D721Med (cell line): ENCODE measurements at regions not wholly inside any gene's neighbourhood (a gene's known extent, or its start where the extent isn't known, plus 50 kb on each side); places are given as distances from the start of the nearest gene placed in this dataset.
A peak's percentile ranks its signal among the peaks of the same experiment; 100 is the strongest.
"Not testable (repeated sequence)": the region's sequence is repeated elsewhere in the genome, so short reads cannot be mapped to it uniquely, and the experiment has no call there.

Experiments
- DNase-seq: peaks from one replicate; pipeline ENCODE4 v3.0.0; 2011; ENCODE audit warnings: low spot score; ENCODE audit not compliant: insufficient read length
- FAIRE-seq: peaks from 2 replicates; lab custom pipeline; 2011; peaks lifted over from hg19 to GRCh38; lab: Jason Lieb, UNC
- TF ChIP-seq, protein P1 (sequence below): IDR thresholded peaks from 2 replicates; pipeline ENCODE4 v1.5.1; 2012; ENCODE audit warnings: mild to moderate bottlenecking, control low read depth; ENCODE audit not compliant: insufficient read depth; ENCODE audit errors: missing control alignments

DNA sequence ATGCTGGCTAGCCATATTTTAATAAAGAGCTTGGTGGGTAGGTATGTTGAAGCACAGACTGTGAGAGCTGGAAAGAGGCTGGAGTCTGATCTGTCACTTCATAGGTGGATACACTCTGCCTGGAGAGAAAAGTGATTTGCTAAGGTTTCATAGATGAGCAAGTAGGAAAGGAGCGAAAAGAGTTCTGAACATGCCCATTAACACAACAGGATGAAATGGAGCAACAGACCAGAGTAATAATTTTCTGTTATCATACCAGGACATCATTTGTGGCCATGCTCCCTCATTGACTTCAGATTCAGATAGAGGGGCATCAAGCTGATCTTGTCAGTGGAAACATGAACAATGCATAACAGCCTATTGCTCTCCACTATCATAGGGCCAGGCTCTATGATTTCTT, 452.9 kb downstream of the JRKL start:
- TF ChIP-seq, protein P1, sequence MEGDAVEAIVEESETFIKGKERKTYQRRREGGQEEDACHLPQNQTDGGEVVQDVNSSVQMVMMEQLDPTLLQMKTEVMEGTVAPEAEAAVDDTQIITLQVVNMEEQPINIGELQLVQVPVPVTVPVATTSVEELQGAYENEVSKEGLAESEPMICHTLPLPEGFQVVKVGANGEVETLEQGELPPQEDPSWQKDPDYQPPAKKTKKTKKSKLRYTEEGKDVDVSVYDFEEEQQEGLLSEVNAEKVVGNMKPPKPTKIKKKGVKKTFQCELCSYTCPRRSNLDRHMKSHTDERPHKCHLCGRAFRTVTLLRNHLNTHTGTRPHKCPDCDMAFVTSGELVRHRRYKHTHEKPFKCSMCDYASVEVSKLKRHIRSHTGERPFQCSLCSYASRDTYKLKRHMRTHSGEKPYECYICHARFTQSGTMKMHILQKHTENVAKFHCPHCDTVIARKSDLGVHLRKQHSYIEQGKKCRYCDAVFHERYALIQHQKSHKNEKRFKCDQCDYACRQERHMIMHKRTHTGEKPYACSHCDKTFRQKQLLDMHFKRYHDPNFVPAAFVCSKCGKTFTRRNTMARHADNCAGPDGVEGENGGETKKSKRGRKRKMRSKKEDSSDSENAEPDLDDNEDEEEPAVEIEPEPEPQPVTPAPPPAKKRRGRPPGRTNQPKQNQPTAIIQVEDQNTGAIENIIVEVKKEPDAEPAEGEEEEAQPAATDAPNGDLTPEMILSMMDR, result no peak
- FAIRE-seq, result no peak
- DNase-seq, result no peak

DNA sequence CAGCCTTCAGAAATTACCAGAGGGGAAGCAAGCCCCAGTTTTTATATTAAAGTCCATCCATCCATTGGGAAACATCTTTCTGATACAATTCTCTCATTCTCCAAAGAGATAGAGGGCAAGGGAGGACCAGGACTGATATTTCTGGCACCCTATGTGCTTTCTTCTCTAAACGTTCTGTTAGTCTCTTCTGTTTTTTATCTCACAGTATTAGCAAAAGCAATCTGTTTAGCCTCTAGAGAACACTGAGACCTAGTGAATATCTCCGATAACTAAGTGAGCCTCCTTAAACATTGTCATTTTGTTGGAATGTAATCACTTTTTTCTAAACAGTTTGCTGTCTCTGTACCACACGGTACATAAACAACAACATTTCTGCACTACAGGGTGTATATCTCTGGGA, 464.6 kb downstream of the JRKL start:
- DNase-seq (no peak), FAIRE-seq (no peak)
- TF ChIP-seq, protein P1, result no peak

DNA sequence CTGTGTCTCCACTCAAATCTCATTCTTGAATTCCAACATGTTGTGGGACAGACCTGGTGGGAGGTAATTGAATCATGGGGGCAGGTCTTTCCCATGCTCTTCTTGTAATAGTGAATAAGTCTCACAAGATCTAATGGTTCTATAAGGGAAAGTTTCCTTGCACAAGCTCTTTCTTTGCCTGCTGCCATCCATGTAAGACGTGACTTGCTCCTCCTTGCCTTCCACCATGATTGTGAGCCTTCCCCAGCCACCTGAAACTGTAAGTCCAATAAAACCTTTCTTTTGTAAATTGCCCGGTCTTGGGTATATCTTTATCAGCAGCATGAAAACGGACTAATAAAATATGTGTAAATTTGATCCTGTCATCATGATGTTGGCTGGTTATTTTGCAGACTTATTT, 471.9 kb downstream of the JRKL start:
- FAIRE-seq, DNase-seq: not testable (repeated sequence)

DNA sequence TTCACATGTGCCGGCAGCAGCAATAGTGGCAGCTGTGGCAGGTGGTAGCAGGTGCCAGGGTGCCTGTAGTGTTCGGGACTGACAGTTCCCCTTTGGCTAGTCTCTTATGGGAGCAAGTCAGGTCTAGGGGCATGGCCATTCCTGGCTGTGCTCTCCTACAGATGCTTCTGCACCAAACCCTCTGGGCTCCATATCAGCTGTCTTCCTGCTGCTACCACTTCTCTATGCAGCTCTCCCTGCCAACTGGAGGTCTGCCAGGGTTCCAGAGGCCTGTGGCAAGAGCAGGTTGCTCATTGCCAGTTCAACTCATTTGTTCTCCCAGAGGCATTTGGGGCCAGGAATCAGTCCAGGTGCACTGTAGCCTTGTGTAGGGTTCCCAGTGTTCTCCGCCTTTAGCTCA, 473.7 kb downstream of the JRKL start:
- DNase-seq (no peak), FAIRE-seq (no peak)
- TF ChIP-seq, protein P1, result no peak

DNA sequence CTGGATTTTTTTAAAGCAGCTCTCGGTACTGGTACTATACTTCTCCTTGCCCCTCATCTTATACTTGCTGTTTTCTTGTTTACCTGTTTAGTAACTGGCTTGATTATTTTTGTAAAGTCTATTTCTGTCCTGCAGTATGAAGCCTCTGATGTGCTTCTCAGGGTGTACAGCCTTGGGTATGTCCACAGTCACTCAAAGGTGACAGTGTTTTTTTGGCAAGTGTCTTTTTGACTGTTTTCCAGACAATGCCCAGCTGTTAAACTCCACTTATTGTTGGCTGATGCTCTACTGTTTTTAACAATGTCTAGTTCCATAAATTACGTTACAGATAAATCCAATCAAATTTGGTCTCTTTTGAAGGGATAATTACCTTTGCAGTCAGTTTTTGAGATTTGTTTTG, 475.2 kb downstream of the JRKL start:
- DNase-seq (no peak), FAIRE-seq (no peak)
- TF ChIP-seq, protein P1, result no peak

DNA sequence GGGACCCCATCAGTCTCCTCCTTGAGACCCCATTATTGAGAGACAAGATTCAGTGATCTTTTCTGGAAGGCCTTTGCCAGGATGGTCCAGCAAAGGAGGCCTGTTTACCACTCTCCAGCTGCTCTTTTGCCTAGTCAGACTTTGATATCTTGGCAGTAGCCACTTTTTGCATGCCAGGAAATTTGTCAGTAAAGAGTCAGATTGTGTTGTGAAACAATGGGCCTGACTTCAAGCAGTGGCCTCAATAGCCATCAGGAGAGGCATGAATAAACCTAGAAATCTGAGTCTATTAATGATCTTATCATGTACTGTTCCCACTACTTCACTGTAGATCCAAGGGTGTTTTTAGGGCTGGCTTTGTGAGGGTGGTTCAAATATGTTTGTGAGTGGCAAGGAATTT, 479.4 kb downstream of the JRKL start:
- TF ChIP-seq, protein P1, result no peak
- DNase-seq (no peak), FAIRE-seq (no peak)

DNA sequence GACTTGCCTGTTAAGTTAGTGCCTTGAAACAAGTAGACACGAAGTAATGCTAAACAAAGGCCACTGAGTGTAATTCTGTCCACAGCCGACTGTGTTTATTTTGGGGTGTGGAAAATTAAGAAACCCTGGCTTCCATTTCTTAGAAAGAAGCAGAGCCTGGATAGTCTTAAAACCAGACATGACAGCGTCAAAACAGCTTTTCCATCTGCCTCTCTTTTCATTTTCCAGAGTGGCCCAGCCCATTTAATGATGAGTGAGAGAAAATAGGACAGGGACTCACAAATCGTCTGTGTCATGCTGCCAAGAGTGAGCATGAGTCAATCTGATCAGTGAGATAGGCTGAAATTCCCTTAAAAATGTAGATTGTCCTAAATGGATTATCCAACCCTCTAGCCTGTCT, 485.9 kb downstream of the JRKL start:
- FAIRE-seq, result peak; percentile 29
- TF ChIP-seq, protein P1, result no peak
- DNase-seq, result no peak

DNA sequence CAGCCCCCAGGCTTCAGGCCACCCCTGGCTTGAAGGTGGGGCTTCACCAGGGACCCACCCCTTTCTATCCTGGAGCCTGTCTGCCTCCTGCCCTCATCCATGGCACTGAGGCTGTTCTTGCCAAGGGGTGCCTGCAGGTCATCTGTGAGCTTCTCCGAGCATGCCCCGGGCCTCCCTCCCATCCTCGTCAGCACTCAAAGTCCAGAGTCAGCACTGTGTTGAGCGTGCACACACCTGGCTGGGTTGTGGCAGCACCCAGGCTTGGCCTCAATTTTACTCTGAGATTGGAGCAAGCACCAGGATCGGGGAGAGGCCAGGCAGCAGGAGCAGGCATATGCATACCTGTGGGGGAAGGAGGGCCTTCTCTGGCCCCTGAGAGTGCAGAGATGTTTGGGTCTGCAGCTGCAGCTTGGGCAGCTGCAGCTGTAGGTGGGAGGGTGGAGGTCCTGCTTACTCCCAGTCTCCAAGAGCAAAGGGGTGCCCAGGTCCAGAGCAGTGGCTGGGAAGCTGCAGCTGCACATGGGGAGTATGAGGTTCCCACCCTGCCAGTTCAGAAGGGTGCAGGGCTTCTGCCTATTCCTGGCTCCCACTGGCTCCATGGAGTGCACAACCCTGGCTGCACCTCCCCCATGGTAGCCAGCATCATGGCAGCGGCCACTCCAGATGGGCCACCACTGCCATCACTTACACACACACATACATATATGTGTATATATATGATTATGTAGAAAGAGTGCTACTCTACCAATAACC, 488.7 kb downstream of the JRKL start:
- no peak for DNase-seq
- no peak for FAIRE-seq
- TF ChIP-seq, protein P1, result no peak

DNA sequence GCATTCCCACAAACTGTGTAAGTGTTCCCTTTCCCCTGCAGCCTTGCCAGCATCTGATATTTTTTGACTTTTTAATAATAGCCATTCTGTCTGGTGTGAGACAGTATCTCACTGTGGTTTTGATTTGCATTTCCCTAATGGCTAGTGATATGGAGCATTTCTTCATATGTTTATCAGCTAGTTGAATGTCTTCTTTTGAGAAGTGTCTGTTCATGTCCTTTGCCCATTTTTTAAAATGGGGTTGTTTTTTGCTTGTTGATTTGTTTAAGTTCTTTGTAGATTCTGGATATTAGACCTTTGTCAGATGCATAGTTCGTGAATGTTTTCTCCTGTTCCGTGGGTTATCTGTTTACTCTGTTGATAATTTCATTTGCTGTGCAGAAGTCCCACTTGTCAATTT, 492.8 kb downstream of the JRKL start:
- not testable (repeated sequence) for FAIRE-seq

More for the DNA sequence above, 492.8 kb downstream of the JRKL start:
- not testable (repeated sequence) for DNase-seq
